ENCODE measurements at regions not wholly inside any gene's neighbourhood (a gene's known extent, or its start where the extent isn't known, plus 50 kb on each side); places are given as distances from the start of the nearest gene placed in this dataset.

- no peak overlapping the region for H3K4me3 Mint-ChIP-seq (ENCODE audit: unreplicated experiment)
- ChIA-PET POLR2A (no interaction called here), CTCF (no interaction called here)
- TF ChIP-seq CTCF (IDR thresholded peaks at IDR 0.05; ENCODE audit: insufficient read depth in 1 of 2, low read depth in 1 of 2, low read length in 1 of 2, severe bottlenecking in 1 of 2, unreplicated experiment in 1 of 2) = no peak
- no peaks in the 10 kb centered on the region for H3K9me3 ChIP-seq
- no peaks in the 10 kb centered on the region for H3K4me1 Mint-ChIP-seq (ENCODE audit: low read depth, unreplicated experiment)
- H3K4me1 ChIP-seq = no peaks in the 10 kb centered on the region
- H3K27me3 Mint-ChIP-seq (ENCODE audit: insufficient read depth, unreplicated experiment) = peaks cover 1% of the 10 kb centered on the region
- no peaks in the 10 kb centered on the region for H3K36me3 ChIP-seq (ENCODE audit: control insufficient read depth, insufficient read depth, low read length)
- intact Hi-C loops (cut with micrococcal nuclease; ENCODE audit: unreplicated experiment) = no loop called here
- BruUV-seq (replicated peaks) = no TSS peak
- H3K9me3 Mint-ChIP-seq (ENCODE audit: unreplicated experiment) = no peaks in the 10 kb centered on the region
- no peak for DNase-seq
- H3K36me3 Mint-ChIP-seq (ENCODE audit: insufficient read depth, unreplicated experiment) = no peaks in the 10 kb centered on the region
- H3K4me3 ChIP-seq (ENCODE audit: low read depth, low read length) = no peak overlapping the region
- H3K27ac Mint-ChIP-seq (ENCODE audit: unreplicated experiment) = no peak overlapping the region
- H3K27me3 ChIP-seq (replicated peaks; ENCODE audit: control insufficient read depth, insufficient read depth, low read length) = no peaks in the 10 kb centered on the region
These were observed 79.7 kb upstream of the VEGFC start for GRCh38 chr4:176872461-176872860.

DNA sequence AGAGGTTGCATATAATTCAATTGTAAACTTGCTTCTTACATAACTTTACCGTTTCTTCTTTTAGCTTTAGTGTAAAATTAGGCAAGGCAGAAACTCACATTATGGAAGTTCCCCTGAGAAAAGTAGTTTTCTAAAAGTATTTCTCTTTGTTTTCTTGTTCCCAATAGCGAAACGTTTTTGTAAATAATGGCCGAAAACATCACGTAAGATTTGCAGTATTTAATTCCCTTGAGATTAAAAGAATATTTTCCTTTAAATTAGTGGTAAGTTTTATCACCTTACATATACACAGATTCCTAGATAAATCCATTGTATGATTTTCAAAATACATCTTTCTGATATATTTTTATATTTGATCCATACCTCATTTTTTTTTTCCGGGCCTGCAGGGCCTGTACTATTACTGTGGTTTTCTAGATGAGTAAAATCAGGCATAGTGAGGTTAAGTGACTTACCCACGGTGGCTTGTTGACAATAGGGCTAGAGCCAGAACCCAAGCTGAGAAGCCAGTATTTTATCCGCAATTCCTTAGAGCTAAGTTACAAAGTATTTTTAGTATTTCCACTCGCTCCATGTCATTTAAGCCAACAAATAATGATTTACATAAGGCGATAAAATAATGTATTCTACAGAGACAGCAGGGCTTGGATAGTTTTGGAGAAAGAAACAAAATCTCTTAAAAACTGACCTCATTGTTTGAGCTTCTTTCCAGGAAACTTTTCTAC, 82.2 kb upstream of the VEGFC start:
- CTCF ChIA-PET = no interaction called here
- Mint-ChIP-seq H3K4me3 (ENCODE audit: unreplicated experiment) (no peak overlapping the region), H3K27ac (ENCODE audit: unreplicated experiment) (no peak overlapping the region), H3K9me3 (ENCODE audit: unreplicated experiment) (no peaks in the 10 kb centered on the region), H3K4me1 (ENCODE audit: low read depth, unreplicated experiment) (no peaks in the 10 kb centered on the region), H3K36me3 (ENCODE audit: insufficient read depth, unreplicated experiment) (no peaks in the 10 kb centered on the region), H3K27me3 (ENCODE audit: insufficient read depth, unreplicated experiment) (no peaks in the 10 kb centered on the region)
- Histone ChIP-seq H3K36me3 (ENCODE audit: control insufficient read depth, insufficient read depth, low read length) (no peaks in the 10 kb centered on the region), H3K27me3 (replicated peaks; ENCODE audit: control insufficient read depth, insufficient read depth, low read length) (no peaks in the 10 kb centered on the region), H3K4me1 (no peaks in the 10 kb centered on the region), H3K9me3 (no peaks in the 10 kb centered on the region), H3K4me3 (ENCODE audit: low read depth, low read length) (no peak overlapping the region)
- POLR2A ChIA-PET = no interaction called here
- BruUV-seq (replicated peaks) = no TSS peak
- intact Hi-C loops (cut with micrococcal nuclease; ENCODE audit: unreplicated experiment) = no loop called here
- no peak for TF ChIP-seq CTCF (IDR thresholded peaks at IDR 0.05; ENCODE audit: insufficient read depth in 1 of 2, low read depth in 1 of 2, low read length in 1 of 2, severe bottlenecking in 1 of 2, unreplicated experiment in 1 of 2)
- no peak for DNase-seq

- BruUV-seq (replicated peaks) = no TSS peak
- no peak for TF ChIP-seq CTCF (IDR thresholded peaks at IDR 0.05; ENCODE audit: insufficient read depth in 1 of 2, low read depth in 1 of 2, low read length in 1 of 2, severe bottlenecking in 1 of 2, unreplicated experiment in 1 of 2)
- POLR2A ChIA-PET = no interaction called here
These were observed 82.8 kb upstream of the VEGFC start for GRCh38 chr4:176875446-176875930.

More at GRCh38 chr4:176875446-176875930, 82.8 kb upstream of the VEGFC start:
- no peaks in the 10 kb centered on the region for H3K4me1 Mint-ChIP-seq (ENCODE audit: low read depth, unreplicated experiment)
- H3K27ac Mint-ChIP-seq (ENCODE audit: unreplicated experiment) = no peak overlapping the region
- no peak overlapping the region for H3K4me3 Mint-ChIP-seq (ENCODE audit: unreplicated experiment)
- H3K27me3 ChIP-seq (replicated peaks; ENCODE audit: control insufficient read depth, insufficient read depth, low read length) = no peaks in the 10 kb centered on the region
- CTCF ChIA-PET = no interaction called here
- no peaks in the 10 kb centered on the region for H3K36me3 ChIP-seq (ENCODE audit: control insufficient read depth, insufficient read depth, low read length)
- no peaks in the 10 kb centered on the region for H3K36me3 Mint-ChIP-seq (ENCODE audit: insufficient read depth, unreplicated experiment)
- intact Hi-C loops (cut with micrococcal nuclease; ENCODE audit: unreplicated experiment) = no loop called here
- H3K4me1 ChIP-seq = no peaks in the 10 kb centered on the region
- no peaks in the 10 kb centered on the region for H3K27me3 Mint-ChIP-seq (ENCODE audit: insufficient read depth, unreplicated experiment)
- DNase-seq = no peak
- H3K4me3 ChIP-seq (ENCODE audit: low read depth, low read length) = no peak overlapping the region
- no peaks in the 10 kb centered on the region for H3K9me3 Mint-ChIP-seq (ENCODE audit: unreplicated experiment)
- no peaks in the 10 kb centered on the region for H3K9me3 ChIP-seq
